Fibroblast of skin of right biceps (primary cell): ENCODE measurements at regions not wholly inside any gene's neighbourhood (a gene's known extent, or its start where the extent isn't known, plus 50 kb on each side); places are given as distances from the start of the nearest gene placed in this dataset.
A peak's percentile ranks its signal among the peaks of the same experiment; 100 is the strongest.

Experiments
- DNase-seq: peaks from one replicate; pipeline ENCODE4 v3.0.0-alpha.2; 2013

DNA sequence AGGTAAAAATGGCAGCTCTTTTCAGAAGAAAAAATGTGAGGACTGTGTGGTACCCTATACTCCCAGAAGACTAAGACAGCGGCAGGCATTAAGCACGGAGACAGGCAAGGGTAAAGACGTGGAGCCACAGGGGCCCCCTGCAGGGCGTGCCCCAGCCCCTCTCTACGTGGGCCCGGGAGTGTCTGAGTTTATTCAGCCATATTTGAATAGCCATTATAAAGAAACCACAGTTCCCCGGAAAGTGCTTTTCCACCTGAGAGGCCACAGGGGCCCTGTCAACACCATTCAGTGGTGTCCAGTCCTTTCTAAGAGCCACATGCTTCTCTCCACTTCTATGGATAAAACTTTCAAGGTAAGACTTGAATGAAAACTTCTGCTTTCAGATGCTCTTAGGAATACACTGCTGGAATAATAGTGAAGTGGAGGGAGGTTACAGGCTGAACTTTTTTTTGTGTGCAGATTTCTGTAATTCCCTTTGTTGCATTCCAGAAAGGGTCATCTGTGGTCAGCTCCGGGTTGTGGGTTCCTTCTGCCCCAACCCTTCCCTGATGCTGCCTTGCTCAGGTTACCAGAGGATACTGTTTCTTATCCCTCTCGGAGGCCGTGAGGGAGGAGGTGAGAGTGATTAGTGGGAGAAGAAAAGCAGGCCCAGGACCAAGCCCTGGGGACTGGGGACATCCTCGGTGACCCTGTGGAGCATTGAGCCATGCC, 58.4 kb downstream of the SLC25A47 start:
- DNase-seq, result no peak

DNA sequence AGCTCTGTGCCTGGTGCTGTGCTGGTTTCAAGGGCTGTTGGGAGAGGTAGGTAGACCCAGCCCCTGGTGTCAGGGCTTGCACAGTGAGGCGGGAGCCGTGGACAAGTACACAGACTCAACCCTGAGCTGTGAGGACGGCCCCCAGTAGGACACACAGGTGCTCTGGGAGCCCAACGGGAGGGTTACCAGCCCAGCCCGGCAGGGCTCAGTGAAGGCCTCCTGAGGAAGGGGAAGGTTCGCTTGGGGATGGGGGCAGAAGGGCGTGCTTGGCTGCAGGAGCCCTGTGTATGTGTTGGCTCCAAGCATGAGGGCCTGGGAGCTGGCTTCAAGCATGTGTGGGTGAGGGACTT, 58.9 kb downstream of the SLC25A47 start:
- no peak for DNase-seq

DNA sequence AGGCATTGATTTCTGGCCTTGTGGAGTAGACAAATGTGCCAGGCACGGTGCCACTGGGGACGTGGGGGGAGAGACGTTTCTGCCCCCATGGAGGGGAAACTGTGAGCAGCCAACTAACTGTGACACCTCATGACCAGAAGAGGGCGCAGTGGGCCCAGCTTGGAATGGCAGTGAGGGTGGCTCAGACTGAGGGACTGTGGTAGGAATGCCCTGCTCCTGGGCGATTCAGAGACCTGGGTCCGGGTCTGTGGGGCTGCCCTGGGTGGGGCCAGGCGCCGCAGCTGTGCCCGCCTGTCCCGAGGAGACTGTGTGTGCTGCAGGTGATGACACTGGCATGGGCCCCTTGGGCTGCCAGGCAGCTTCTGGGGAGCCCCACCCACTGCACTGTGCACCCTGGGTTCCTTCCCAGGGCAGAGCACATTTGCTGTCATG, 60.6 kb downstream of the SLC25A47 start:
- DNase-seq, result peak; percentile 58

DNA sequence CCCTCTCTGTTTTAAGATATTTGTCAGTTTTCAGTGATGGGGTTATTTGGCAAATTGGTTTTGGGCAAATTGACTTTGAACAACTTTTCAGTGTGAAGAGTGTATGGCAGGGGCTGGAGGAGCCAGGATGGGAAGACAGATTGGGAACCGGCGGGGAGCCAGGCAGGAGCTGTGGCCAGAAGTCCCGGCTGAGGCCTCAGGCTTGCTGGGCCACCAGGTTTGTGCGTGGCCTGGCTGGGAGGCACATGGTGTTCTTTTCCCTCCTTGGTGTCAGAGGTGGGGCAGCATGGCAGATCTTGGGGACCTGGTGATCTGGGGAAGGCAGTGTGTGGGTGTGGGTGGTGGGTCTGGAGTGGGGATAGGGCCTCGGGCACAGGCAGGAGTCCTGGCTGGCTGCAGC, 61.1 kb downstream of the SLC25A47 start:
- no peak for DNase-seq

DNA sequence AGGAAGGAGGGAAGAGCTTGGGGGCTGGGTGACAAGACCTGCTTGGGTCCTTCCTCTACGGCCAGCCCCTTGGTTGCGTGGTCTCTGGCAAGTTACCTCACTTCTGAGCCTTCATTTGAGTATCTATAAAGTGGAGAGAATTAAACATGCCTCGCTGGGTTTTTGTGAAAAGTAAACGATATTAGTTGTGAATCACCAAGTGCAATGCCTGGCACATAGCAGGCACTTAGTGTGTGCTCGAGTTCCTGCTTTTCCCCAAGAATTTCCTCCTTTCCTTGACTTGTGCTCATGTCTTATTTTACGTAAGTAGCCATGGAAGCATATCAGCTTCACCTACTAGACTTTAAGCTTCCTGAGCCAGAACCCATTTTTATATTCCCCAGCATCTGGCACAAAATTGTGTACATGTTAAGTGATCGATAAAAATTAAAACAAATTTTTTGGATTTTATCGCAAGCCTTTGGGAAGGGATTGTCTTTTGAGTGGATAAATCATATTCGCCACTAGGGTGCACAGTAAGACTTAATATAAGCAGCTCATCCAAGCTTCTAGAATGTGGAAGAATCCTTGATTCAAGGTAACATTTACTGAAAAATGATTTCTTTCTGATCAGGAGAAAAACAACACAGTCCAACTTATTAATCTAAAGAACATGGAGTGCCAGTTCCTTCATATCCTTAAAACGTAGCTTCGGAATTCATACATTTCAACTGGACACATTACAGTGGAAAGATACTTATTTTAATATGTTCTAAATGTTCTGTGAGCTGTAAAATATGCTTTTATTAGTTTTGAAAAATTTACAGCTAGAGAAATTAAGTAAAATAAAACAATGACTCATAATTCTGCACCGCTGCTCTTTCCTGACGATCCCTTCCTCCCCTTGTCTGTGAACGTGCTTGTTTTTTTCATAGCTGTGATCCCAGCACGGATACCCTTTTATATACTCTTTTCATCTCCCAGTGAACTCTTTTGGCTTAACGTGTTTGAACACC, 62.0 kb downstream of the SLC25A47 start:
- peak; percentile 66 for DNase-seq

DNA sequence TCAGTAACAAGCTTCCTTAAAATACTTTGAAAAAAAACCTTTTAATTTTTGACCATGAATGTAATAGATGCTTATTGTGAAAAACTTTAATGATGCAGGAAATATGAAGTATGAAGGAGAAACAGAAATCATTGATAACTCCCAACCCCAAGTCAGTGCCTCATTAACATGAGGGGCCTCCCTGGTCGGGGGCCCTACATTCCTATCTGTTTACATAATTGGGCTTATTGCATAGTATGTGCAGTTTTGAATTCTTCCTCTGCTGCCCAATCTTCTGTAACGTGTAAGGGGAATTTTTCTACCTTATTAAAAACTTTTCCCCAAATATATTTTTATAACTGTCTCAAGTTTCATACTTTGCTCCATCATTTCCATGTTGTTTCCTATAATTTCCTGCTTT, 63.0 kb downstream of the SLC25A47 start:
- DNase-seq, result peak; percentile 71

DNA sequence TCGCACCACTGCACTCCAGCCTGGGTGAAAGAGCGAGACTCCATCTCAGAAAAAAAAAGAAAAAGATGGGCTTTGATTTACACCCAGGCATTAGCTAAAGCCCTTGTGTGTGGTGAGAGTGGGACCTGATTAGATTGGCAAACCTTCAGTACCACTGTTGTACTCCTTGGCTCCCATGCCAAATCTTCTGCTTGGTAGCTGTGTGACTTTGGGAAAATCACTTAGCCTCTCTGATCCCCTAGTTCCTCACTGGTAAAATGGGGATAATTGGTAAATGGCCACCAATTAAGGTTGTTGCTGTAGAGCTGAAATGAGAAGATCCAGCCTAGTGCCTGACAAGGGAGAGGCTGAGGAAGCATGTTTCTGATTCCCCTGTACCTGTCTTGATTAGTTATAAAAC, 63.7 kb downstream of the SLC25A47 start:
- no peak for DNase-seq

DNA sequence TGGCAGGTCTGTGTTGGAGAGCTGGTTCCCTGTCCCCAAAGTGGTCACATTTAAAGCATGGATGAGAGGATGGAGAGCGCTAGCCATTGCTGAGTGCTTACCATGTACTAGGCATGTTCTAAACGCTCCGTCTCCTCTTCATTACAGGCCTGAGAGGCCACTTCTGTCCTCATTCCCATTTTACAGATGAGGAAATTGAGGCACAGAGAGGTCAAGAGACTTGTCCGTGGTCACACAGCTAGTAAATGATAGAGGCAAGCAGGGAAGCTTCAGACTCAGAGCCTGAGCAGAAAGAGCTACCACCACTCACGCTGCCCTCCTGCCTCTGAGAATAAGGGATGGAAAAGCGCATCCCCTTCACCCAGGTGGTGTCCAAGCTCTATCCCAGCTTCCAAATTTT, 64.3 kb downstream of the SLC25A47 start:
- no peak for DNase-seq

DNA sequence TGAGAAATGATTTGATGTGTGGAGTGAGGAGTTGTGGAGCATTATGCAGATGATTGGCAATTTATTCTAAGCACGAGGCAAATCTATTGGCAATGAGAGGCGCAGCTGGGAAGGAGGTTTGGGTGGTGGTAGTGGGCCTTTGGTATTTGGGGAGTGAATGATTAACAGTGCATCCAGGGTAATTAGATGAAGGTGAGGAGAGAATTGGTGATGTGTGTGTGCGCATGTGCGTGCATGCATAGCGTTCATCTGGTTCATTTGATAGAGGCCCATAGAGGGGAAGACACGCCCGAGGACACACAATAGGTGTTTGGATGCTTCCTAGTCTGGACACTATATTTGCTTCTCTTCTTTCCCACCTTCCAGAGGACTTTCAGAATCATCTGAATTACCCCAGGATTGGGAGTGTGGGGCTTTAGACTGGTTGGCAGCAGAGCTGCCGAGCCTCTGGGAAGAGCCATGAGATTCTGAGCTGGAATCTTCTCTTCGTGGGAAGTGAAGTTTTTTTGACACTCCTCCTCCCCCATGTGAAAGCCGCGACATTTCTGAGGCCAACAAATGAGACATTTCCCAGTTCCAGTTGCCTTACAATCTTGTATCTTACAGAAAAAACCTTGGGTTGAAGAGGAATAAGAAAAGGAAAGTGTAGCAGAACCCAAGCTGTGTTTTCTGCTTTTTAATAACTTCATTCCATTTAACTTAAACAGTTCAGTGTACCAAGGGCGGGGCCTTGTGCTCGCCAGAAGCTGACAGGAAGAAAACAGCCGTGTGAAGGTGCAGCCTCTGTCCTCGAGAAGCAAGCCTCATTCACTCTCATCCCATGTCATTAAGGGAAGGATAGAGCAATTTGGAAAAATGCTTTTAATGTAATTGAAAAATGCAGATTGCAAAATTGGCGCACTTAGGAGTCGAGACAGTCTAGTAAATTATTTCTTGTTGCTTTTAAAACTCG, 65.2 kb downstream of the SLC25A47 start:
- DNase-seq, result peak; percentile 19

DNA sequence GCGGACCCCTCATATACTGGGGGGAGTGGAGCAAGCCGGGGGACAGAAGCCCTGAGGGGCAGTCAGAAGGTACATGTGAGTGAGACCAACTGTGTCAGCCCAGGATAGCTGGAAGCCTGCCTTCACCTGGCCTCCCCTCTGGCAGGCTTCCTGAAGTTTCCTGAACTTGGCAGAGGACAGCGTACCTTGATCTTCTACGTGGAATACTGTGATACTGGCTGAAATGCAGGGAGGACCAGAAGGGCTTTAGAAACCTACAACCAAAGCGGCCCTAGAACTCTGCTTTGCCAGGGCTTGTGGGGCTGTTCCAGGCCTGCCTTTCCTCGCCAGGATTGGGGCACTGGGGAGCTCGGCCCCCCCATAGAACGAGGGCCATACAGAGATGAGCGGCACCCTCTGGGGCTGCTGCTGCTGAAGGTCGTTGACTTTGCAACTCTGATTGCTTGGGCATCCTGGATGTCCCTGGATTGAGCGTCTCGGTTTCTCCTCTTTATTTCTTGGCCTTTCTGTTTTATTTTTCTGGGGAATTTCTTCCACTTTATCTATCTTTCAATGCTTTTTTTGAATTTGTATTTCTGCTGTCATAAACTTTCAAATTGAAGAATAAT, 66.5 kb downstream of the SLC25A47 start:
- no peak for DNase-seq

DNA sequence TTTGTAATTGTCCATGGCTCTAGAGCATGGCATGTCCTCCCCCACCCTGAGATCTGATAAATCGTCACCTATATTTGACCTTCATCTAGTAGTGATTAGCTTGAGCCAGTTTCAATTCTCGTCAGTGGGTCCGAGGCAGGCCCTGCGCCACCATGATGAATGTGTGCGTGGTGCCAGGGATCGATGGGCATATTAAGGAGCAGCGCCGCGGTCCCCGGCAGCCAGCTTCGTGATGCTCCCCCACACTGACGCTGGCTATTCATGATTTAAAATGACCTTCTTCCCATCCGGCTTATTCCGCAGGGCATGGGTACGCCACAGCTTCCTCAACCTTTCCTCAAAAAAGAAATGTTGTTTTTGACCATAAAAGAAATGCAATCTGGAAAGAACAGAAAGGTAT, 68.0 kb downstream of the SLC25A47 start:
- DNase-seq, result no peak

DNA sequence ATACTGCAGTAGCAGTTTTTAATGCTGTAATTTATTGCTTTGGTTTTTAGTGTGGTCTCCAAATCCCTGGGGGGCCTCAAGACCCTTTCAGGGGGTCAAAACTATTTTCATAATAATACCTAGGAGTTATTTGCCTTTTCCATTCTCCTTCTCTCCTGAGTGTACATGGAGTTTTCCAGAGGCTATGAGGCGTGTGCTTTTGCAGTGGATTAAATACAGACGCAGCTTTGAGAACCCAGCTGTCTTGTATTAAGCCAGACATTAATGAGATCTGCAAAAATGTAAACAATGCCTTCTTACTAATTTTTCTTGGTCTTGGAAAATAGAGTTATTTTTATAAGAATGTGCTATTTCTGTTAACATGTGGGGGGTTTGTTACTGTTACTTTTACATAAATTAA, 68.6 kb downstream of the SLC25A47 start:
- peak; percentile 79 for DNase-seq

DNA sequence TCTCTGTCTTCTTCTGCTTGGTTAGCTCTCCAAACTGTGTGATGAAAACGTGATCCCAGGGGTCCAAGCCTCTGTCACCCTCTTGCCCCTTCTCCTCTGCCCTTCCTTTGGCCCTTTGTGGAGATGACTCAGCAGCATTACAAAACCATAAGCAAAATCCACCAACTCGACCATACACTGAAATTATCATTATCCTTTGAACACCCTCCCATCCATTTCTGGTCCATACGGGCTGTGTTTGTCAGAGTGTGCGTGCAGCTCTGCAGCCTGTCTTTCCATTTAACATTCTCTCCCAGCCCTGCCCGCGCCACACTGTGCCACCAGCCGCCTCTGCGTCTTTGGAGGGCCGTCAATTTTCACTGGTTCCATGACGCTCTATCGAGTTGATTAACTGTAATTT, 69.2 kb downstream of the SLC25A47 start:
- DNase-seq, result peak; percentile 36

DNA sequence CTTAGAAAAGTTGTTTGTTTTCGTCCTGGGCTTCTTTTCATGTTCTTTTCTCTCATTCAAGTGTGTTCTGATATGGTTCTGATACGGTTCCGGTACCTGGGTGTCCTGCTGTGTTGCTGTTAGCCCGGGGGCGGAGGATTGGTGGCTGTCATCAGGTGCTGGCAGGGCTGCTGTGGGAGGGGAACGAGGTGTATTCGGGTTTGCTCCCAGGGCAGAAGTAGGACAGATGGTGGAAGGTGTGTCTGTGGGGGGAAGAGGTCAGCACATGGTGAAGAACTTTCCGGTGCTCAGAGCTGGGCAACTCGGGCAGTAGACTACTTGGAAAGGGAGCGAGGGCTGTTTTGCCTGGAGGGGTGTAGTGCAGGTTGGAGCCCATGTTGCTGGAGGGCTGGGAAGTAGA, 70.2 kb downstream of the SLC25A47 start:
- DNase-seq, result no peak

DNA sequence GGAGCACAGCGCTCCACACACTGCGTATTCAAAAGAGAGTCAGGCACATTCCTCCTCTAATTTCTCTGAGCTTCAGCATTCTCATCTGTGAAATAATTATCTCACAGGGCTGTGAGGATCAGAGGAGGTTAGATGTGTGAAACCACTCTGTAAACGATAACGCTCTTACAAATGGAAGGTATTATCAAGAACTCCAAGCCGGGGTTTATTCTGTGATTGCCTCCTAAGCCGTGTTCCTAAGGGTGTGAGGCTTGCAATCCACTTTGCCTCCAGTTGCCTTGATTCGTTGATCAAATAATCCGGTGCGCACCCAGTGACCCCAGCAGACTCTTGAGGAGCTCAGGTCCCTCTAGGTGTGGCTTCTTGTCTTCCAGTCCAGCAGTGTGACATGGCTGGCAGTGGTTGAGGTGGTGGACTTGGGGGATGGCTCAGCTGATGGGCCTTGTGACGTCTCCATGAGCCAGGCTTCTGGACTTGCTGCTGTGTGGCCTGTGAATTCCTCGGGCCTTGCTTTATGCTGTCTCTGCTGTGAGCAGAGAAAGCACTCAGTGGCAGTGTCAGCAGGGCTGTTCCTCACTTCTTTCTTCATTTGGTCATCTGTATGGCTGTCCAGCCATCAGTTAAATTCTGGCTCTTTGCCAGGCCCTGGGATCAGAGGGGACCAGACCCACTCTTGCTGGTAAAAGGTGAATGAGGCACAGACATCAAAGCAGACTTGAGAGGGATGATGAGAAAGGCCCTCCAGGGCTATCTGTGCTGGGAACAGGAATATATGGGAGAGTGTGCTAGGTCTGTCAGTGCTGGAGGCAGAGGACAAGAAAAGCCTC, 71.0 kb downstream of the SLC25A47 start:
- no peak for DNase-seq

DNA sequence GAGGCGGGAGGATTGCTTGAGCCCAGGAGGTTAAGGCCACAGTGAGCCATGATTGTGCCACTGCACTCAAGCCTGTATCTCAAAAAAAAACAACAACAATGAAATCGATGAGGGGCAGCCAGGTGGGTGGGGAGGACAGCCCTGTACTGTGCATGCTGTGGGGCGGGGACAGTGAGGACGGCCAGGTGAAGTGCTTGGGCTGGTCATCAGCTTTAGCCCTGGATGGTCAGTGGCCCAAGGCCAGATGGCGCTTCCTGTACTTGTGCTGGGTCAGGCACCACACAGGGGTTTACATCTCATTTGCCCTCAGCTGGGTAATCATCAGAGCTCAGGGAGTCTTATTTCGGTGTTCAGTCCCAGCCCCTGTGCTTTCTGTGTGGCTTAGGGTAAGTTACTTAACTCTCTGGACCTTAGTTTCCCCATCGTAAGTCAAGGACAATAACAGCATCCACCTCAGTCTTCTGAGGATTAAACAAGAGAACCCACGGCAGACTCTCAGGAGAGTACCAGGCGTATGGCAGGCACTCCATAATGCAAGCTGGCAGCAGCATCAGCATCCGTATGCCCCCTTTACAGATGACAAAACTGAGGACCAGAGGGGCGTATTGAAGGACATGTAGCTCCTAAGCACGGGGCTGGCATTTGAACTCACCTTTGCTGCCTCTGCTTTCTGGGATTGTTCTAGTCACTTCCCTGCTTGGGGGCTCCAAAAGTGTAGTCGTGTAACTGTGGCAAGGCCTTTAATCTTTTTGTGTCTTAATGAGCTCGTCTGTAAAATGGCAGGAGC, 71.9 kb downstream of the SLC25A47 start:
- DNase-seq, result no peak

DNA sequence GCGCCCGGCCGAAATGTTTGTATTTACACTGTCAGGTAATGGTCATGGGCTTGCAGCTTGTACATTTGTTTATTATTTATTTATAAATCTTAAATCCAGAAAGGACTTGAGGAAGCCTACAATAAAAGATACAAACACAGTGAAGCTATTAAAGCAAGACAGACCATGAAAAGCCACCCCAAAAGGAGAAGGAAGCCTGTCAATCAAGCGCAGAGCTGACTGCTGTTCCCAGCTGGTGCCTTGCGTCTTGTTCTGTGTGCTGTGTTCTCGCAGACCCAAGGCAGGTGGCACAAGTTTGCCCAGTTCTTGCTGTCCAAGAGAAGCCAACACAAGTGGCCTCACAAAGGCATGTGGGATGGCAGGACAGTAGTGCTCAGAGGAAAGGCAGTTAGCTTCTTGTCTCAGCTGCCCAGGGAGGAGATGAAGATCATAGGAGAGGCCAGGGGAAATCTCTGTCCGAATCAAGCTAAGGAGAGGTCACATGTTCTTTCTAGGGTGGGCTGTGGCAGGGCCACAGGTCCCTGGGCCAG, 73.2 kb downstream of the SLC25A47 start:
- no peak for DNase-seq

DNA sequence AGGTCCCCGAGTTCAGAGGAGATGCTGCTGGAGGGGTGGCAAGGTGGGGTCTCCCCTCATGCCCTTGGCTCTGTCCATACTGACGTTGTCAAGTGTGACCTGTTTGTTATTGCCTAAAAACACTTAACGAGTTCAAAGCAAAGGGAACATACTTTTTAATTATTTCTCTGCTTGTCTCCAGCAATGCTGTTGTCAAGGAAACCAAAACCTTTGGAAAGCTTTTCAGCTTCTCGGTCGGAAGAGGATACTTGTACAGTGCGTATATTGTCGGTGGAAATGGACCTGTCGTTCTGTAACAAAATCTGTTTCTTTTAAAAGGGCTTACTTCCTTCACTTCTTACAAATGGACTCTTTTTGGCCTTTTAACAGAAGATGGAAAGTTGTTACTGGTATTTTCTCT, 73.9 kb downstream of the SLC25A47 start:
- DNase-seq, result no peak

DNA sequence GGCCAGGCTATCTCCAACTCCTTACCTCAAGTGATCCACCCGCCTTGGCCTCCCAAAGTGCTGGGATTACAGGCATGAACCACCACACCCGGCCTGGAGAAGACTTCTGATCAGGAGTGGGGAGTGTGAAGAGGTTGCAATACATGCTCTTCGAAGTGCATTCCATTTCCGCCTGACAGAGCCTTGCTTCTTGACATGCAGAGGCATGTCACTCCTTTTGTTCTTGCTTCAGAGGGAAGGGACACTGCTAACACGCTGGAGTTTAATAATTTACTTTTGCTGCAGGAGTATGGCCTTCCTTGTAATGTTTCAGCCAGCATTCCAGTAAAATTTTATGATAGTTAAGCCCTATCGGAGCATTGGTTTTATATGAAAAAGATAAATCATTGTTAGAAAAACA, 74.9 kb downstream of the SLC25A47 start:
- DNase-seq, result no peak

DNA sequence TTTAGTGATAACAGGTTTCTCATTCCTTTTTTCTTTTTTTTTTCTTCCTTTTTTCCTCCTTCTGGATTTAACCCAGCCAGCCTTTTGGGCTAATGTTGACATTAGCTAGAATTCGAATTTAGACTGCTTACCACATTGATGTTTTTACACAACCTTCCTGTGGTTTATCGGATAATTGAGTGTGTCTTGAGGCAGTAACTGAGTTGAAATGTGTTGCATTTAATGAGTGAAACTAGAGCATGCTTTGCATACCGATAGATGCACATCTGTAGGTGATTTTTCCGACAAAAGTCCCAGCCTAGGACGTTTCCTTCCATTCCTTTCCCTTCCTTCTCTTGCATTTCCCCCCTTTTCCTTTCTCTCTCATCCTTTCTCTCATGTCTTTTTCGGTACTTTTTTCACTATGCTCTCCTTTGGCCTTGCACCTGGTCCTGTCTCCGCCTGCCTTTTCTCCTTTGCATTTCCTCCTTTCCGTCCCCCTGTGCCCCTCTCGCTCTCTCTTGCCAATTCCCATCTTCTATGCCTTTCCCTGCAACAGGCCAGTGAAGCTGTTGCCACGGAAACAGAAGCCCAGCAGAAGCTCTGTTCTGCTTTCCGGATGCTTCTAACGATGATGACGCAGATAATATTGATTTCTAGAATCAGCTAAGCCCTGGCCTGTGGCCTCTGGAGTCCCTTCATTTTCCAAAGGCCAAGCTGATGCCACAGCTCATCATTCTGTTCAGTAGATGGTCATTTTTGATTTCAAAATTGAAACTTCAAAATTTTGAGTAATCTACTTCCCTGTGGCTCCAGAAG, 76.1 kb downstream of the SLC25A47 start:
- peak; percentile 55 for DNase-seq
